Nephron progenitor cell (in vitro differentiated cells): ENCODE measurements at regions not wholly inside any gene's neighbourhood (a gene's known extent, or its start where the extent isn't known, plus 50 kb on each side); places are given as distances from the start of the nearest gene placed in this dataset.
A peak's percentile ranks its signal among the peaks of the same experiment; 100 is the strongest.

Experiments
- DNase-seq: peaks from one replicate; pipeline ENCODE4 v3.0.0; 2021
- H3K27ac Mint-ChIP-seq: 2 replicates; pipeline ENCODE4 v1.8.0; 2021; ENCODE audit warnings: mild to moderate bottlenecking, moderate library complexity, mixed read lengths
- H3K27me3 Mint-ChIP-seq: 2 replicates; pipeline ENCODE4 v1.8.0; 2021; ENCODE audit warnings: mild to moderate bottlenecking, low read depth, mixed read lengths; ENCODE audit not compliant: poor library complexity
- H3K36me3 Mint-ChIP-seq: 2 replicates; pipeline ENCODE4 v1.8.0; 2021; ENCODE audit warnings: low read depth, mixed read lengths
- H3K4me1 Mint-ChIP-seq: 2 replicates; pipeline ENCODE4 v1.8.0; 2021; ENCODE audit warnings: mixed read lengths
- H3K4me3 Mint-ChIP-seq: 2 replicates; pipeline ENCODE4 v1.8.0; 2021; ENCODE audit warnings: mild to moderate bottlenecking, moderate library complexity, mixed read lengths
- H3K9me3 Mint-ChIP-seq: 2 replicates; pipeline ENCODE4 v1.8.0; 2021; ENCODE audit warnings: mild to moderate bottlenecking, moderate library complexity, mixed read lengths
- TF ChIP-seq, protein P1 (sequence below): fragments of 200-600 bp; sonication (generic); IDR thresholded peaks from 2 replicates; pipeline ENCODE4 v1.5.0; 2021; ENCODE audit warnings: antibody characterized with exemption

DNA sequence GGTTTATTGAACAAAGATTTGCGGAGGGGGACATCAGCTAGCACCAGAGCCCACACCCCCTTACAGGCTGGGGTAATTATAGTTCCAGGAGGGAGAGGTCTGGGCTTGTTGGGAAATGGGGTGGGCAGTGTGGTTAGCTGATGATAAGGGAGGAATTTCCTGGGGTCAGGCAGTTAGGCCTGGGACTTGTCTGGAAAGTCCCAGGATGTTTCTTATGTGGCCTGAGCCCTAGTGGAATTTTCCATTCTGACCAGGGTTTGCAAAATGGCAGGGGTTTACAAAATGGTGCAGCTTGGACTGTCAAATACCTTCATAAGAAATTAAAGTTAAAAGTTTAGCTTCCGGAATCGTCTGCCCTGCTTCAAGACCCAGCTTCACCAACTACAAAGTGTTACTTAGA lies 199.1 kb downstream of the FBXO15 start:
- Mint-ChIP-seq H3K9me3 (peaks cover 31% of the 10 kb centered on the region), H3K4me1 (peaks cover 32% of the 10 kb centered on the region), H3K27ac (peak overlapping the region; percentile 77), H3K27me3 (peaks cover 4% of the 10 kb centered on the region), H3K36me3 (no peaks in the 10 kb centered on the region), H3K4me3 (no peak overlapping the region)
- DNase-seq: no peak
- TF ChIP-seq, protein P1, sequence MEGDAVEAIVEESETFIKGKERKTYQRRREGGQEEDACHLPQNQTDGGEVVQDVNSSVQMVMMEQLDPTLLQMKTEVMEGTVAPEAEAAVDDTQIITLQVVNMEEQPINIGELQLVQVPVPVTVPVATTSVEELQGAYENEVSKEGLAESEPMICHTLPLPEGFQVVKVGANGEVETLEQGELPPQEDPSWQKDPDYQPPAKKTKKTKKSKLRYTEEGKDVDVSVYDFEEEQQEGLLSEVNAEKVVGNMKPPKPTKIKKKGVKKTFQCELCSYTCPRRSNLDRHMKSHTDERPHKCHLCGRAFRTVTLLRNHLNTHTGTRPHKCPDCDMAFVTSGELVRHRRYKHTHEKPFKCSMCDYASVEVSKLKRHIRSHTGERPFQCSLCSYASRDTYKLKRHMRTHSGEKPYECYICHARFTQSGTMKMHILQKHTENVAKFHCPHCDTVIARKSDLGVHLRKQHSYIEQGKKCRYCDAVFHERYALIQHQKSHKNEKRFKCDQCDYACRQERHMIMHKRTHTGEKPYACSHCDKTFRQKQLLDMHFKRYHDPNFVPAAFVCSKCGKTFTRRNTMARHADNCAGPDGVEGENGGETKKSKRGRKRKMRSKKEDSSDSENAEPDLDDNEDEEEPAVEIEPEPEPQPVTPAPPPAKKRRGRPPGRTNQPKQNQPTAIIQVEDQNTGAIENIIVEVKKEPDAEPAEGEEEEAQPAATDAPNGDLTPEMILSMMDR: no peak

DNA sequence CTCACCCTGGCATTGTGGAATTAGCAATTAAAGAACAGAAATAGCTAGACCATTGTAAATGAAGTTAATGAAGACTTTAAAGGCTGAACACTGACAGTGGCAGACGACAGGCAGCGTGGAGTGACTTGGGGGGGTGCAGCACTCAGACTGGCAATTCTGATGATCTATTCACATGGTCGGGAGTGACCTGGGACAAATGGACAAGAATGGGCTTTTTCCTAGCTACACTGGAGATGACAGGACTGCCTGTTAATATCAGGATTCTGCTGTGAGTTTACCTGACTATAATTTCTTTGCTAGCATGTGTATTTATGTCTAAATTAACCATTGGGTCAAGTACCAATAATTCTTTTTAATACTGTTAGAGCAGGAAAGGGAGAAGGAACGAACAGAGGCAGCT lies 199.6 kb downstream of the FBXO15 start:
- H3K9me3 Mint-ChIP-seq: peaks cover 31% of the 10 kb centered on the region
- H3K27ac Mint-ChIP-seq: peak overlapping the region; percentile 77
- TF ChIP-seq, protein P1: no peak
- DNase-seq: no peak
- H3K4me1 Mint-ChIP-seq: peaks cover 32% of the 10 kb centered on the region
- H3K27me3 Mint-ChIP-seq: peaks cover 4% of the 10 kb centered on the region
- no peak overlapping the region for H3K4me3 Mint-ChIP-seq
- no peaks in the 10 kb centered on the region for H3K36me3 Mint-ChIP-seq

DNA sequence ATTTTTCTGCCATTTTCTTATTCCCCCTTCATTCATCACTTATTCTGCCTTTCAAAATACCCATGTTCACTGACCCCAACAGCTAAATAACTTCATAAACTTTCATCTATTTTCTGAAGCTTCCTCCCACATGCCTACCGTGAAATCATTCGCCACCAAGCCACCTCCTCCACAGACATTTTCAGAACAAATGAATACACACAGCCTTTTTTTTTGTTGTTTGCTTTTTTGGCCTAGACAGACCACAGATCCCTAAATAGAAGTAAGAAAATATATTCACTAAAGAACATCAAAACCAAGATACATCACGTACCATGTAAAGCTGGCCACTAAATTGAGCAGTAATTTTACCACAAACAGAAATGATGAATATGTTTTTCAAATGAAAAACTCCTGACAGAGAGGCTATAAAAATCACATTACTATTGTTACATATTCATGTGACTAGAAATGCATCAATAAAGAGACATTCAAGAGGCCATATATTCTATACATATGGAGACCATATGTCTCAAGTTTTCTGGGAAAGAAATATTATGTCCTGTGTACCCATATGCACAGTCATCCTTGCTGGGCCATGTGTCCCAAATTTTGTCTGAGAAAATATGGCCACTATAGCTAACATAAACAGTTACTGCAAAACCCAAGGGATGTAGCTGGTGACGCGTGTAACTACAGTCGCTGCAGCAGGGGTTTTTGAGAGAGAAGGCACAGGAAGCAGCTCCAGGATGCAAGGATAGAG lies 200.3 kb downstream of the FBXO15 start:
- Mint-ChIP-seq H3K9me3 (peaks cover 31% of the 10 kb centered on the region), H3K4me1 (peaks cover 32% of the 10 kb centered on the region), H3K27me3 (peaks cover 3% of the 10 kb centered on the region), H3K4me3 (no peak overlapping the region), H3K36me3 (no peaks in the 10 kb centered on the region), H3K27ac (no peak overlapping the region)
- TF ChIP-seq, protein P1: no peak
- no peak for DNase-seq

DNA sequence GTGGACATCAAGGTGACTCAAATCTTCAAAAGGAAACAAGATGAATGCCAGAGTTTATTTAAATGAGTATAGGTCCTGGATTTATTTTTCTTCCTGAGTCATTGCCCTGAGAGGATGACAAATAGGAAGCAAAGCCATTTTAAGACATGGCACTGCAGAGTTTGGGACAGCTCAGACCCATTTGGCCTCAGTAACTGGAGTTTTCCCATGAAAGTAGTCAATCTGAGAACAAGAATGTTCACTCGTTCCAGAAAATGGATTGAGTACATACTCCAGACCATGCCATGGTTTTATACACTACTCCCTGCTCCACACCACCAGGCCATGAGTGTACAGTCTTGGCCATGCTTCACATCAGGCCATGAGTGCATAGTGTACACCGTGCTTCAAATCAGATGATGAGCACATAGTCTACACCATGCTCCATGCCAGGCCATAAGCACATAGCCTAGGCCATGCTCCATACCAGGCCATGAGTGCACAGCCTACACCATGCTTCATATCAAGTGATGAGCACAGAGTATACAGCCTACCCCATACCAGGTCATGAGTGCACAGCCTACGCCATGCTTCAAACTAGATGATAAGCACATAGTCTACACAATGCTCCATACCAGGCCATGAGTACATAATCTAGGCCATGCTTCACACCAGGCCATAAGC lies 202.4 kb downstream of the FBXO15 start:
- Mint-ChIP-seq H3K27ac (no peak overlapping the region), H3K27me3 (no peaks in the 10 kb centered on the region), H3K4me1 (peaks cover 32% of the 10 kb centered on the region), H3K36me3 (no peaks in the 10 kb centered on the region), H3K9me3 (peaks cover 26% of the 10 kb centered on the region), H3K4me3 (no peak overlapping the region)
- DNase-seq: no peak
- TF ChIP-seq, protein P1: no peak

DNA sequence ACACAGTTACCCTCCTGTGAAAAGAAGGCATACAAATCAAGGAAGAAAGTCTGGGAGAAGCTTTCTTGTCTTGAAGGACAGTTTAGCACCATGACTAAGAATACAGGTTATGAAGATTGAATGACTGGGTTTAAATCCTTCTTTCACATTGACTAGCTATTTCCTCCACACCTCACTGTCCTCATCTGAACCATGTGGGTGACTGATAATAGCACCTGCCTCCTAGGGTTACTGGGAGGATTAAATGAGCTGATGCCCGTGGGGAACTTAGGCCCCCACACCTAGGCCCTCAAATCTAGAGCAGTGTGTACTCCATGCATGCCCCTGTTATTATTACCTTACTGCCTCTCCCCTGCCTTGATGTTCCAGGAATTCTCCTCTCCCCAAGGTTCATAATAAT lies 202.9 kb downstream of the FBXO15 start:
- Mint-ChIP-seq H3K36me3 (no peaks in the 10 kb centered on the region), H3K9me3 (peaks cover 21% of the 10 kb centered on the region), H3K4me1 (peaks cover 32% of the 10 kb centered on the region), H3K27me3 (peaks cover 5% of the 10 kb centered on the region), H3K27ac (no peak overlapping the region), H3K4me3 (no peak overlapping the region)
- TF ChIP-seq, protein P1: no peak
- DNase-seq: no peak

DNA sequence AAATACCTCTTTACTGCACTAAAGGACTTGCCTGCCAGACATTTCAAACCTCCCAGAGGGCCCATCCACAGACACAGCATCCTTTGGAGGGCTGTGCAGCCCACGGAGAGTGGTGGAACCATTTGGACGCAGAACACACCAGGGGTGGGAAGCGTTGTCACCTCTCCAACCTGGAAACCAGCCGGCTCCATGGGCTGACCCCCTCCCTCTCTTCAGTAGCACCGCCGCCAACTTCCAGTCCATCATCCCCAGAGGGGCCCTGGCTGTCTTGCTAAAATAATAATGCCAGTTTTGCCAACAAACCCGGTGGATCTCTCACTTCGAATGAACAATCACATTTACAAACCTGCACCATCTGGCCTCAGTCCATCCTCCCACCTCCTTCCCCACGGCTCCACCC lies 203.9 kb downstream of the FBXO15 start:
- peaks cover 10% of the 10 kb centered on the region for H3K27me3 Mint-ChIP-seq
- DNase-seq: no peak
- no peaks in the 10 kb centered on the region for H3K36me3 Mint-ChIP-seq
- H3K4me3 Mint-ChIP-seq: no peak overlapping the region
- no peak overlapping the region for H3K27ac Mint-ChIP-seq
- peaks cover 32% of the 10 kb centered on the region for H3K4me1 Mint-ChIP-seq
- peaks cover 11% of the 10 kb centered on the region for H3K9me3 Mint-ChIP-seq
- TF ChIP-seq, protein P1: no peak
